Tibial nerve (tissue), 4 donors: ENCODE measurements at regions not wholly inside any gene's neighbourhood (a gene's known extent, or its start where the extent isn't known, plus 50 kb on each side); places are given as distances from the start of the nearest gene placed in this dataset.
"Not testable (repeated sequence)": the region's sequence is repeated elsewhere in the genome, so short reads cannot be mapped to it uniquely, and the experiment has no call there.

Source experiments
- DNase-seq, 2 donors: peaks; one replicate each; pipeline ENCODE4 v3.0.0-alpha.2; 2019; ENCODE audit warnings: low spot score in 2 of 2
- H3K27ac ChIP-seq, 4 donors: fragments of 200-600 bp; sonication (generic) in 3 of 4; one replicate each; pipeline ENCODE4 v1.5.1; 2017 to 2019; ENCODE audit warnings: mild to moderate bottlenecking in 1 of 4
- H3K27me3 ChIP-seq, 2 donors: fragments of 200-600 bp; sonication (generic) in 1 of 2; one replicate each; pipeline versions ENCODE4 v1.5.1 to v1.6.0; 2017 to 2019
- H3K36me3 ChIP-seq, 3 donors: fragments of 200-600 bp; sonication (generic); one replicate each; pipeline ENCODE4 v1.5.1; 2018 to 2019
- H3K4me1 ChIP-seq, 4 donors: fragments of 200-600 bp; sonication (generic) in 3 of 4; one replicate each; pipeline ENCODE4 v1.5.1; 2017 to 2019
- H3K4me3 ChIP-seq, 4 donors: fragments of 200-600 bp; sonication (generic) in 3 of 4; one replicate each; pipeline ENCODE4 v1.5.1; 2017 to 2019; ENCODE audit warnings: mild to moderate bottlenecking in 1 of 4, moderate library complexity in 1 of 4
- H3K9me3 ChIP-seq, 4 donors: fragments of 200-600 bp; sonication (generic) in 3 of 4; one replicate each; pipeline ENCODE4 v1.5.1; 2017 to 2019
- CTCF ChIP-seq, 5 experiments: fragments of 200-600 bp in 3 of 5; fragments of 450-650 bp in 2 of 5; sonication (generic) in 3 of 5; IDR thresholded peaks; one replicate each; pipeline ENCODE4 v1.5.1; 2016 to 2019; ENCODE audit warnings: antibody characterized with exemption in 5 of 5, mild to moderate bottlenecking in 3 of 5, moderate library complexity in 2 of 5
- EP300 ChIP-seq, 2 donors: sonication (generic); formaldehyde crosslinking; IDR thresholded peaks; one replicate each; pipeline ENCODE4 v1.6.1; 2017; ENCODE audit warnings: antibody characterized with exemption in 2 of 2, mild to moderate bottlenecking in 1 of 2
- POLR2A ChIP-seq, 2 donors: fragments of 450-650 bp; IDR thresholded peaks; one replicate each; pipeline ENCODE4 v1.6.1; 2017; ENCODE audit warnings: antibody characterized with exemption in 2 of 2, mild to moderate bottlenecking in 2 of 2, moderate library complexity in 2 of 2
- WGBS, 2 donors: methylation state at CpG; one replicate each; pipeline ENCODE4 v1.1.5; 2018; 5-methylcytosine and 5-hydroxymethylcytosine counted together

GRCh38 chr4:134501973-134502643 lies 300.5 kb upstream of the PABPC4L start:
- WGBS, 2 donors = 82 to 88% methylated on average over 10 to 11 of the region's 16 CpGs
- H3K36me3 ChIP-seq = no peaks in the 10 kb centered on the region
- peaks cover 0 to 3% (median 0%) of the 10 kb centered on the region in 4 donors for H3K9me3 ChIP-seq
- TF ChIP-seq CTCF (IDR thresholded peaks at IDR 0.05) (no peak), EP300 (IDR thresholded peaks at IDR 0.05) (no peak), POLR2A (IDR thresholded peaks at IDR 0.05) (no peak)
- DNase-seq = no peak
- no peak overlapping the region for H3K27ac ChIP-seq
- H3K4me3 ChIP-seq = no peak overlapping the region
- H3K4me1 ChIP-seq = no peaks in the 10 kb centered on the region
- H3K27me3 ChIP-seq = no peaks in the 10 kb centered on the region

- WGBS, 2 donors = 91 to 95% methylated on average over 10 of the region's 11 CpGs
- not testable (repeated sequence) for H3K4me3 ChIP-seq, H3K27ac ChIP-seq, DNase-seq, H3K36me3 ChIP-seq, H3K9me3 ChIP-seq, H3K27me3 ChIP-seq, H3K4me1 ChIP-seq
These were observed 299.9 kb upstream of the PABPC4L start for GRCh38 chr4:134501488-134501887.

GRCh38 chr4:134499074-134499473 lies 297.5 kb upstream of the PABPC4L start:
- 50 to 53% methylated on average over 1 of the region's 1 CpG for WGBS, 2 donors
- peaks cover 0 to 3% (median 0%) of the 10 kb centered on the region in 4 donors for H3K9me3 ChIP-seq
- no peaks in the 10 kb centered on the region for H3K4me1 ChIP-seq

GRCh38 chr4:134490863-134491262 lies 289.3 kb upstream of the PABPC4L start:
- DNase-seq = no peak
- no peaks in the 10 kb centered on the region for H3K9me3 ChIP-seq
- H3K4me1 ChIP-seq = no peaks in the 10 kb centered on the region
- 76 to 93% methylated on average over 1 of the region's 1 CpG for WGBS, 2 donors
- TF ChIP-seq CTCF (IDR thresholded peaks at IDR 0.05) = no peak
- TF ChIP-seq POLR2A (IDR thresholded peaks at IDR 0.05) = no peak
- TF ChIP-seq EP300 (IDR thresholded peaks at IDR 0.05) = no peak
- H3K4me3 ChIP-seq = no peak overlapping the region
- H3K27ac ChIP-seq = no peak overlapping the region
- H3K36me3 ChIP-seq = no peaks in the 10 kb centered on the region
- no peaks in the 10 kb centered on the region for H3K27me3 ChIP-seq

More at GRCh38 chr4:134499074-134499473, 297.5 kb upstream of the PABPC4L start:
- TF ChIP-seq EP300 (IDR thresholded peaks at IDR 0.05) = no peak
- no peak for TF ChIP-seq CTCF (IDR thresholded peaks at IDR 0.05)
- no peak for TF ChIP-seq POLR2A (IDR thresholded peaks at IDR 0.05)
- no peak overlapping the region for H3K27ac ChIP-seq
- no peak overlapping the region for H3K4me3 ChIP-seq
- no peak for DNase-seq
- no peaks in the 10 kb centered on the region for H3K36me3 ChIP-seq
- H3K27me3 ChIP-seq = no peaks in the 10 kb centered on the region

GRCh38 chr4:134483514-134483913 lies 281.9 kb upstream of the PABPC4L start:
- not testable (repeated sequence) for DNase-seq, H3K27me3 ChIP-seq, H3K36me3 ChIP-seq, H3K9me3 ChIP-seq, H3K4me3 ChIP-seq, H3K4me1 ChIP-seq, H3K27ac ChIP-seq
- 88 to 96% methylated on average over 3 of the region's 3 CpGs for WGBS, 2 donors

GRCh38 chr4:134471569-134471968 lies 270.0 kb upstream of the PABPC4L start:
- Histone ChIP-seq H3K27ac (no peak overlapping the region), H3K4me1 (no peaks in the 10 kb centered on the region), H3K4me3 (no peak overlapping the region), H3K27me3 (no peaks in the 10 kb centered on the region), H3K36me3 (no peaks in the 10 kb centered on the region), H3K9me3 (no peaks in the 10 kb centered on the region)
- DNase-seq = no peak
- TF ChIP-seq CTCF (IDR thresholded peaks at IDR 0.05) (no peak), EP300 (IDR thresholded peaks at IDR 0.05) (no peak), POLR2A (IDR thresholded peaks at IDR 0.05) (no peak)
- WGBS, 2 donors = 92% methylated on average over 1 of the region's 1 CpG
